Kidney (tissue), 13 donors: ENCODE measurements at regions not wholly inside any gene's neighbourhood (a gene's known extent, or its start where the extent isn't known, plus 50 kb on each side); places are given as distances from the start of the nearest gene placed in this dataset.

Experiments used
- DNase-seq, 5 donors: peaks; one replicate each; pipeline ENCODE4 v3.0.0-alpha.2; 2013 to 2020
- FAIRE-seq: peaks from 2 replicates; lab custom pipeline; 2012; peaks lifted over from hg19 to GRCh38; lab: Jason Lieb, UNC
- H3K27ac ChIP-seq, 2 donors: one replicate each; pipeline ENCODE4 v1.7.0; 2013; ENCODE audit warnings: low read depth in 2 of 2, low read length in 2 of 2, inconsistent platforms in 1 of 2
- H3K27me3 ChIP-seq: one replicate; pipeline ENCODE4 v1.7.1; 2013; ENCODE audit warnings: low read length, inconsistent platforms; ENCODE audit not compliant: control insufficient read depth, insufficient read depth
- H3K36me3 ChIP-seq, 3 donors: one replicate each; pipeline versions ENCODE4 v1.7.0 to v1.7.1; 2013; ENCODE audit warnings: low read length in 3 of 3, control low read depth in 1 of 3, inconsistent platforms in 1 of 3; ENCODE audit not compliant: insufficient read depth in 3 of 3, control insufficient read depth in 2 of 3
- H3K4me1 ChIP-seq, 3 donors: one replicate each; pipeline versions ENCODE4 v1.7.0 to v1.7.1; 2013; ENCODE audit warnings: low read length in 3 of 3, inconsistent platforms in 1 of 3, low read depth in 1 of 3; ENCODE audit not compliant: control insufficient read depth in 2 of 3, insufficient read depth in 2 of 3
- H3K4me3 ChIP-seq, 3 donors: one replicate each; pipeline versions ENCODE4 v1.7.0 to v1.8.1; 2013; ENCODE audit warnings: low read length in 3 of 3, control low read depth in 1 of 3, inconsistent platforms in 1 of 3
- H3K9ac ChIP-seq, 3 donors: one replicate each; pipeline versions ENCODE4 v1.7.0 to v1.7.1; 2013; ENCODE audit warnings: low read length in 3 of 3, control low read depth in 1 of 3, inconsistent platforms in 1 of 3
- H3K9me3 ChIP-seq, 3 donors: one replicate each; pipeline versions ENCODE4 v1.7.0 to v1.7.1; 2013; ENCODE audit warnings: low read length in 3 of 3, control low read depth in 1 of 3, inconsistent platforms in 1 of 3; ENCODE audit not compliant: control insufficient read depth in 2 of 3, insufficient read depth in 1 of 3
- CTCF ChIP-seq: IDR thresholded peaks from 3 replicates; pipeline ENCODE4 v1.5.1; 2012; ENCODE audit warnings: mild to moderate bottlenecking, moderate library complexity, borderline replicate concordance; ENCODE audit not compliant: insufficient read depth; ENCODE audit errors: extremely low read depth
- intact Hi-C: fragments of 100-400 bp; cut with DNase I; formaldehyde crosslinking; loops from one replicate; pipeline ENCODE4 v1.11.1; 2022
- donor health status: control.
- donor health status: control.
- donor health status: control.
- donor health status: control.
- donor health status: control.
- donor health status: DM: yes; HTN: yes; CAD: no.
- donor health status: Normal renal cell carcinoma (clear cell type).

GRCh38 chr13:50668691-50669271 lies 174.7 kb downstream of the DLEU7 start:
- DNase-seq = no peak
- Histone ChIP-seq H3K36me3 (no peaks in the 10 kb centered on the region), H3K27me3 (no peaks in the 10 kb centered on the region), H3K4me1 (no peaks in the 10 kb centered on the region), H3K4me3 (no peak overlapping the region), H3K9ac (no peak overlapping the region), H3K27ac (no peak overlapping the region), H3K9me3 (no peaks in the 10 kb centered on the region)
- intact Hi-C loops = no loop called here
- no peak for TF ChIP-seq CTCF
- FAIRE-seq = no peak

GRCh38 chr13:50670272-50670671 lies 173.2 kb downstream of the DLEU7 start:
- no peak for DNase-seq

GRCh38 chr13:50670847-50671496 lies 172.5 kb downstream of the DLEU7 start:
- Histone ChIP-seq H3K9ac (no peak overlapping the region), H3K36me3 (no peaks in the 10 kb centered on the region), H3K9me3 (no peaks in the 10 kb centered on the region), H3K4me3 (no peak overlapping the region), H3K4me1 (no peaks in the 10 kb centered on the region), H3K27ac (no peak overlapping the region), H3K27me3 (no peaks in the 10 kb centered on the region)
- intact Hi-C loops = no loop called here
- FAIRE-seq = no peak
- no peak for TF ChIP-seq CTCF
- DNase-seq = no peak

More at GRCh38 chr13:50670272-50670671, 173.2 kb downstream of the DLEU7 start:
- Histone ChIP-seq H3K36me3 (no peaks in the 10 kb centered on the region), H3K4me1 (no peaks in the 10 kb centered on the region), H3K4me3 (no peak overlapping the region), H3K9me3 (no peaks in the 10 kb centered on the region), H3K9ac (no peak overlapping the region), H3K27ac (no peak overlapping the region), H3K27me3 (no peaks in the 10 kb centered on the region)
- intact Hi-C loops = no loop called here
- no peak for FAIRE-seq
- TF ChIP-seq CTCF = no peak
